GM12878 (cell line): ENCODE measurements at regions not wholly inside any gene's neighbourhood (a gene's known extent, or its start where the extent isn't known, plus 50 kb on each side); places are given as distances from the start of the nearest gene placed in this dataset.

Source experiments
- ATAC-seq: fragments of 200-7000 bp; cut with Tn5 transposase; 3 replicates; pipeline ENCODE4 v1.9.1; 2020; ENCODE audit warnings: mild to moderate bottlenecking, moderate library complexity
- BruUV-seq: library from RNA; stranded (reverse); fragments of 400-500 nt; replicated peaks from 2 replicates; lab custom pipeline; 2021; lab: Mats Ljungman, UMichigan
- CTCF ChIA-PET: fragments of 300-600 bp; sonication (Branson Sonifier 250); formaldehyde crosslinking; extraction: SDS; loops from one replicate; lab custom pipeline; 2021; ENCODE audit warnings: inconsistent platforms; lab: Yijun Ruan, JAX
- POLR2A ChIA-PET: fragments of 350-600 bp; formaldehyde crosslinking; extraction: SDS; loops from one replicate; lab custom pipeline; 2021; ENCODE audit warnings: inconsistent platforms; lab: Charles Lee
- RAD21 ChIA-PET: fragments of 300-600 bp; sonication (Branson Sonifier 250); formaldehyde crosslinking; loops from one replicate; lab custom pipeline; 2023; ENCODE audit warnings: antibody characterized with exemption; ENCODE audit not compliant: unreplicated experiment; lab: Charles Lee
- SMC1A ChIA-PET: fragments of 300-600 bp; sonication (Branson Sonifier 250); formaldehyde crosslinking; loops from one replicate; lab custom pipeline; 2023; ENCODE audit not compliant: unreplicated experiment, uncharacterized antibody; lab: Charles Lee
- DNase-seq: peaks from one replicate; pipeline ENCODE4 v3.0.0-alpha.2; 2011; ENCODE audit warnings: low read depth, low spot score
- FAIRE-seq: peaks from 3 replicates; lab custom pipeline; 2011; peaks lifted over from hg19 to GRCh38; lab: Jason Lieb, UNC
- H2AFZ ChIP-seq: 2 replicates; pipeline ENCODE4 v1.6.0; 2011; ENCODE audit warnings: low read depth, low read length, control low read depth; ENCODE audit not compliant: control insufficient read depth
- H3K27ac ChIP-seq: 2 replicates; pipeline ENCODE4 v1.5.1; 2011; ENCODE audit warnings: control low read depth; ENCODE audit not compliant: control insufficient read depth, insufficient read depth
- H3K27me3 ChIP-seq, 2 experiments: replicated peaks in 1 of 2; 2 replicates each; pipeline versions ENCODE4 v1.6.0 to v1.6.1; 2011; ENCODE audit warnings: low read length in 1 of 2; ENCODE audit not compliant: control insufficient read depth in 2 of 2, insufficient read depth in 2 of 2
- H3K36me3 ChIP-seq, 2 experiments: 2 replicates each; pipeline ENCODE4 v1.5.1; 2011; ENCODE audit warnings: low read length in 1 of 2; ENCODE audit not compliant: control insufficient read depth in 2 of 2, insufficient read depth in 2 of 2
- H3K4me1 ChIP-seq: 2 replicates; pipeline ENCODE4 v1.6.1; 2011; ENCODE audit warnings: mild to moderate bottlenecking, low read length, moderate library complexity, mixed read lengths; ENCODE audit not compliant: control insufficient read depth, insufficient read depth
- H3K4me2 ChIP-seq: 2 replicates; pipeline ENCODE4 v1.6.0; 2011; ENCODE audit warnings: control low read depth; ENCODE audit not compliant: control insufficient read depth, insufficient read depth
- H3K4me3 ChIP-seq: fragments of 200-600 bp; sonication (generic); 2 replicates; pipeline ENCODE4 v1.5.1; 2016
- H3K79me2 ChIP-seq: 2 replicates; pipeline ENCODE4 v1.6.0; 2011; ENCODE audit warnings: low read length; ENCODE audit not compliant: control insufficient read depth, insufficient read depth
- H3K9ac ChIP-seq: 2 replicates; pipeline ENCODE4 v1.8.0; 2011; ENCODE audit warnings: low read length, control low read depth, mixed read lengths; ENCODE audit not compliant: control insufficient read depth, insufficient read depth
- H3K9me3 ChIP-seq: replicated peaks from 3 replicates; pipeline ENCODE4 v1.5.1; 2011; ENCODE audit warnings: mild to moderate bottlenecking, low read length; ENCODE audit not compliant: control insufficient read depth, insufficient read depth
- H4K20me1 ChIP-seq: 2 replicates; pipeline ENCODE4 v1.6.0; 2011; ENCODE audit not compliant: control insufficient read depth, insufficient read depth
- ASH2L ChIP-seq: fragments of 300-600, 200-600 bp; sonication (generic); IDR thresholded peaks from 2 replicates; pipeline ENCODE4 v1.6.1; 2017; ENCODE audit warnings: low read depth, mild to moderate bottlenecking, borderline replicate concordance
- CEBPZ ChIP-seq: fragments of 150-350 bp; IDR thresholded peaks from 2 replicates; pipeline ENCODE4 v1.6.1; 2016; ENCODE audit warnings: low read depth, low read length
- CREB1 ChIP-seq: IDR thresholded peaks from 2 replicates; pipeline ENCODE4 v1.6.1; 2012; ENCODE audit warnings: low read depth, mild to moderate bottlenecking, inconsistent platforms
- CREM ChIP-seq: IDR thresholded peaks from 2 replicates; pipeline ENCODE4 v1.6.1; 2014; ENCODE audit warnings: antibody characterized with exemption, low read depth
- FOXK2 ChIP-seq: fragments of 450-650 bp; IDR thresholded peaks from 2 replicates; pipeline ENCODE4 v1.6.1; 2017; ENCODE audit warnings: mild to moderate bottlenecking, moderate library complexity
- FOXM1 ChIP-seq: IDR thresholded peaks from 2 replicates; pipeline ENCODE4 v1.6.1; 2012; ENCODE audit warnings: low read depth, mild to moderate bottlenecking, inconsistent platforms, low read length, moderate library complexity
- IRF4 ChIP-seq: IDR thresholded peaks from 2 replicates; pipeline ENCODE4 v1.6.1; 2011; ENCODE audit warnings: low read depth, low read length
- IRF5 ChIP-seq: fragments of 450-650 bp; IDR thresholded peaks from 2 replicates; pipeline ENCODE4 v1.6.1; 2017; ENCODE audit warnings: borderline replicate concordance
- MXI1 ChIP-seq: fragments of 150-350 bp; IDR thresholded peaks from 2 replicates; pipeline ENCODE4 v1.6.1; 2011; ENCODE audit warnings: low read depth, mild to moderate bottlenecking, inconsistent platforms, low read length, improper control_type of control experiment
- MYC ChIP-seq: IDR thresholded peaks from 2 replicates; pipeline ENCODE4 v1.6.1; 2011; ENCODE audit warnings: mild to moderate bottlenecking, low read length, moderate library complexity, inconsistent platforms; ENCODE audit not compliant: insufficient read depth, insufficient replicate concordance, insufficient read length, severe bottlenecking
- NFYB ChIP-seq: IDR thresholded peaks from 2 replicates; pipeline ENCODE4 v1.6.1; 2011; ENCODE audit warnings: low read depth, mild to moderate bottlenecking, low read length, improper control_type of control experiment, moderate library complexity; ENCODE audit not compliant: insufficient read depth
- NR2C1 ChIP-seq: fragments of 450-650 bp; IDR thresholded peaks from 2 replicates; pipeline ENCODE4 v1.6.1; 2017; ENCODE audit warnings: antibody characterized with exemption, mild to moderate bottlenecking, moderate library complexity
- NRF1 ChIP-seq: conservative IDR thresholded peaks from 2 replicates; pipeline ENCODE4 v1.6.1; 2011; ENCODE audit warnings: mild to moderate bottlenecking, low read depth, low read length, improper control_type of control experiment
- PML ChIP-seq: IDR thresholded peaks from 2 replicates; pipeline ENCODE4 v1.6.1; 2012; ENCODE audit warnings: low read length, inconsistent platforms
- SIX5 ChIP-seq: IDR thresholded peaks from 2 replicates; pipeline ENCODE4 v1.6.1; 2011; ENCODE audit warnings: mild to moderate bottlenecking, low read depth, low read length, moderate library complexity; ENCODE audit not compliant: severe bottlenecking
- SREBF1 ChIP-seq: IDR thresholded peaks from 2 replicates; pipeline ENCODE4 v1.6.1; 2012; ENCODE audit warnings: mild to moderate bottlenecking, low read length
- SUZ12 ChIP-seq: fragments of 200-600 bp; sonication (generic); IDR thresholded peaks from one replicate; pipeline ENCODE4 v1.6.1; 2018; ENCODE audit warnings: antibody characterized with exemption, mild to moderate bottlenecking; ENCODE audit not compliant: unreplicated experiment
- TARDBP ChIP-seq: IDR thresholded peaks from 2 replicates; pipeline ENCODE4 v1.6.1; 2016; ENCODE audit warnings: borderline replicate concordance
- ZNF274 ChIP-seq: IDR thresholded peaks from one replicate; pipeline ENCODE4 v1.8.0; 2011; ENCODE audit not compliant: insufficient read length, insufficient read depth
- in situ Hi-C: fragments of 300-500 bp; cut with MboI; formaldehyde crosslinking; loops from 9 replicates; pipeline ENCODE4 v1.14.3; 2018; ENCODE audit warnings: mixed read lengths
- intact Hi-C: fragments of 100-400 bp; cut with micrococcal nuclease; formaldehyde crosslinking; loops from one replicate; pipeline ENCODE4 v1.14.2; 2022; ENCODE audit not compliant: unreplicated experiment
- TF ChIP-seq, protein P1 (sequence below): fragments of 450-650 bp; IDR thresholded peaks from 2 replicates; pipeline ENCODE4 v1.6.1; 2017; ENCODE audit warnings: mild to moderate bottlenecking

DNA sequence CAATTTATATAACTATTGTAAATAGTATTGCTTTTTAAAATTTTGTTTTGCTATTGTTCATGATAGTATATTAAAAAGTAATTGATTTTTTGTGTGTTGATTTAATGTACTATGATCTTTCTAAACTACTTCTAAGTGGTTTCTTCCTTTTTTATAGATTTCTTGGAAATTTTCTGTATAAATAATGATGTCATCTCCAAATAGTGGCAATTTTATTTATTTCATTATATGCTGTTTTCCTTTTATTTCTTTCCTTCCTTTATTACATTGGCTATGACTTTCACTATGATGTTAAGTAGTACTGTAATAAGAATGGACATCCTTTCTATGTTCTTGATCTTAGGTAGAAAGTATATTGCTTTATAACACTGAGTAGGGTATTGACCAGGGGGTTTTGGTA lies 451.5 kb upstream of the SPTLC3 start:
- Histone ChIP-seq H3K9me3 (no peaks in the 10 kb centered on the region), H3K4me3 (no peak overlapping the region), H3K9ac (no peak overlapping the region), H3K4me1 (no peaks in the 10 kb centered on the region), H4K20me1 (no peaks in the 10 kb centered on the region), H3K27me3 (no peaks in the 10 kb centered on the region), H3K36me3 (no peaks in the 10 kb centered on the region), H3K4me2 (no peak overlapping the region), H2AFZ (no peak overlapping the region), H3K79me2 (no peaks in the 10 kb centered on the region), H3K27ac (no peak overlapping the region)
- in situ Hi-C loops (no loop called here), intact Hi-C loops (loop anchor here (10.0 kb wide), 1 partner anchor 58 kb away; no protein-coding TSS in a partner anchor)
- SMC1A ChIA-PET: no interaction called here
- POLR2A ChIA-PET: no interaction called here
- DNase-seq (no peak), ATAC-seq (no peak), FAIRE-seq (no peak)
- RAD21 ChIA-PET: no interaction called here
- no peak for TF ChIP-seq NRF1
- TF ChIP-seq NR2C1: no peak
- no peak for TF ChIP-seq ASH2L
- TF ChIP-seq FOXM1: no peak
- TF ChIP-seq SUZ12: no peak
- no peak for TF ChIP-seq IRF5
- TF ChIP-seq NFYB: no peak
- TF ChIP-seq CEBPZ: no peak
- no peak for TF ChIP-seq PML
- no peak for TF ChIP-seq SREBF1
- TF ChIP-seq CREM: no peak
- TF ChIP-seq SIX5: no peak
- TF ChIP-seq, protein P1, sequence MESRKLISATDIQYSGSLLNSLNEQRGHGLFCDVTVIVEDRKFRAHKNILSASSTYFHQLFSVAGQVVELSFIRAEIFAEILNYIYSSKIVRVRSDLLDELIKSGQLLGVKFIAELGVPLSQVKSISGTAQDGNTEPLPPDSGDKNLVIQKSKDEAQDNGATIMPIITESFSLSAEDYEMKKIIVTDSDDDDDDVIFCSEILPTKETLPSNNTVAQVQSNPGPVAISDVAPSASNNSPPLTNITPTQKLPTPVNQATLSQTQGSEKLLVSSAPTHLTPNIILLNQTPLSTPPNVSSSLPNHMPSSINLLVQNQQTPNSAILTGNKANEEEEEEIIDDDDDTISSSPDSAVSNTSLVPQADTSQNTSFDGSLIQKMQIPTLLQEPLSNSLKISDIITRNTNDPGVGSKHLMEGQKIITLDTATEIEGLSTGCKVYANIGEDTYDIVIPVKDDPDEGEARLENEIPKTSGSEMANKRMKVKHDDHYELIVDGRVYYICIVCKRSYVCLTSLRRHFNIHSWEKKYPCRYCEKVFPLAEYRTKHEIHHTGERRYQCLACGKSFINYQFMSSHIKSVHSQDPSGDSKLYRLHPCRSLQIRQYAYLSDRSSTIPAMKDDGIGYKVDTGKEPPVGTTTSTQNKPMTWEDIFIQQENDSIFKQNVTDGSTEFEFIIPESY: no peak
- no peak for TF ChIP-seq CREB1
- no peak for TF ChIP-seq FOXK2
- no peak for TF ChIP-seq TARDBP
- TF ChIP-seq MYC: no peak
- no peak for TF ChIP-seq IRF4
- no peak for TF ChIP-seq MXI1
- TF ChIP-seq ZNF274: no peak
- CTCF ChIA-PET: no interaction called here
- no TSS peak for BruUV-seq
